ENCODE measurements at regions not wholly inside any gene's neighbourhood (a gene's known extent, or its start where the extent isn't known, plus 50 kb on each side); places are given as distances from the start of the nearest gene placed in this dataset.

DNA sequence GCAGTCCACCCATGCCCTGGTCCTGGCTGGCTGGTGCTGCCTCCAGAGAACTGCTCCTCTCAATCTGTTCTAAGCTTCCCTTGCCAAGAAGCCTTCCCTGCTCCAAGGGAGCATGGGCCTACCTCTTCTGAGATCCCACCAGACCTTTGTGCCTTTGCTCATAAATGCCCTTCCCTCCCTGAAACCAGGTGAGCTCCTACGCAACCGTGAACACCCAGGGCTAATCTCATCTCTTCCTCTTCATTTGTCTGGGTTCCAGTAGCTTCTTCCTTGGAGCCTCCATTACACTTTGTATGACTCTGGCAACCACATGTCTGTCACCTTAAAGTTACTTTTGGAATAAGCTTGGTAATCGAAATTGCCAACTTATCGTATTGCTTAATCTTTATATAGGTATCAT lies 270.6 kb downstream of the PBX3 start:
- POLR2A ChIA-PET: no interaction called here
- Mint-ChIP-seq H3K27me3 (peaks cover 1% of the 10 kb centered on the region), H3K4me3 (no peak overlapping the region), H3K36me3 (no peaks in the 10 kb centered on the region), H3K9me3 (no peaks in the 10 kb centered on the region), H3K4me1 (no peaks in the 10 kb centered on the region), H3K27ac (no peak overlapping the region)
- ATAC-seq (ENCODE audit: low read depth) (no peak), DNase-seq (no peak)

GRCh38 chr9:126020836-126021235 lies 273.7 kb downstream of the PBX3 start:
- DNase-seq: no peak
- H3K4me3 Mint-ChIP-seq: no peak overlapping the region
- H3K27me3 Mint-ChIP-seq: peaks cover 1% of the 10 kb centered on the region
- H3K9me3 Mint-ChIP-seq: no peaks in the 10 kb centered on the region
- H3K36me3 Mint-ChIP-seq: no peaks in the 10 kb centered on the region
- H3K27ac Mint-ChIP-seq: no peak overlapping the region
- no peak for ATAC-seq (ENCODE audit: low read depth)
- POLR2A ChIA-PET: no interaction called here
- H3K4me1 Mint-ChIP-seq: no peaks in the 10 kb centered on the region

GRCh38 chr9:126023962-126024361 lies 276.8 kb downstream of the PBX3 start:
- H3K4me1 Mint-ChIP-seq: no peaks in the 10 kb centered on the region
- H3K27me3 Mint-ChIP-seq: peaks cover 4% of the 10 kb centered on the region
- H3K27ac Mint-ChIP-seq: no peak overlapping the region
- no peak for ATAC-seq (ENCODE audit: low read depth)
- no peaks in the 10 kb centered on the region for H3K9me3 Mint-ChIP-seq
- H3K4me3 Mint-ChIP-seq: no peak overlapping the region
- POLR2A ChIA-PET: no interaction called here
- no peaks in the 10 kb centered on the region for H3K36me3 Mint-ChIP-seq
- no peak for DNase-seq

DNA sequence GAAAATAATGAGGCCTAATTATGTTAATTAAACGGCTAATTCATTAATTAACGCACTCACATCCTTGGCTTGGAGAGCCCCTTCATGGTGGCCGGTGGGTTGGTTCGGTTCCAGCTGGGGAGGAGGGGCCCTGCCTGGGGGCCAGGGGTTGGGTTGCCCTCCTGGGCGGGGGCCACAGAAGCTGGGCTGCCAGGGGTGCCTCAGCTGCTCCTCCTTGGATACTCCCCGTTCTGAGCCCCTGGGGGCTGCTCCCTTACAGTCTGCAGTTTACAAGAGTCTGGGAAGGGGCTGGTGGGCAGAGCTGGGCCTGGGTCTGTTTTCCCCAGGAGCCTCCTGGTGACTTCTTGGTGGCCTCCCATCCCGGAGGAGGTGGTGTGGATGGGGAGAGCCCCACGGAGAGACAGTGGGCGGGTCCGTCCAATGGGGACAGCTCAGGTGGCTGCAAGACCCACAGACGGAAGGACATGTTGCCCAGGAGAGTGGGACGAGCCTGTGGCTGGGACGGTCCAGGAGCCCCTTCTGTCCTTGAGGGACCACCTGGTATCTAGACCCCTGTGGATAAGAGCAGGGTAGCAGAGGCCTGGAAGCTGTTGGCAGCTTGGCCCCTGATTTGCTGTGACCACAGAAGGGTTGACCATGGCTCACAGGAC lies 277.5 kb downstream of the PBX3 start:
- Mint-ChIP-seq H3K36me3 (no peaks in the 10 kb centered on the region), H3K9me3 (no peaks in the 10 kb centered on the region), H3K27ac (no peak overlapping the region)

GRCh38 chr9:126025991-126026390 lies 278.8 kb downstream of the PBX3 start:
- POLR2A ChIA-PET: no interaction called here
- Mint-ChIP-seq H3K4me3 (no peak overlapping the region), H3K27me3 (peaks cover 2% of the 10 kb centered on the region), H3K9me3 (no peaks in the 10 kb centered on the region), H3K4me1 (no peaks in the 10 kb centered on the region), H3K36me3 (no peaks in the 10 kb centered on the region), H3K27ac (no peak overlapping the region)
- ATAC-seq (ENCODE audit: low read depth): no peak
- DNase-seq: no peak

More for the DNA sequence above, 277.5 kb downstream of the PBX3 start:
- H3K27me3 Mint-ChIP-seq: peaks cover 2% of the 10 kb centered on the region
- no peaks in the 10 kb centered on the region for H3K4me1 Mint-ChIP-seq
- DNase-seq (no peak), ATAC-seq (ENCODE audit: low read depth) (no peak)
- no peak overlapping the region for H3K4me3 Mint-ChIP-seq
- POLR2A ChIA-PET: no interaction called here

- ATAC-seq (ENCODE audit: low read depth) (no peak), DNase-seq (no peak)
- Mint-ChIP-seq H3K27ac (no peak overlapping the region), H3K4me1 (no peaks in the 10 kb centered on the region), H3K9me3 (no peaks in the 10 kb centered on the region), H3K27me3 (peaks cover 2% of the 10 kb centered on the region), H3K36me3 (no peaks in the 10 kb centered on the region), H3K4me3 (no peak overlapping the region)
- POLR2A ChIA-PET: no interaction called here
These were observed 280.4 kb downstream of the PBX3 start for GRCh38 chr9:126027566-126027965.

DNA sequence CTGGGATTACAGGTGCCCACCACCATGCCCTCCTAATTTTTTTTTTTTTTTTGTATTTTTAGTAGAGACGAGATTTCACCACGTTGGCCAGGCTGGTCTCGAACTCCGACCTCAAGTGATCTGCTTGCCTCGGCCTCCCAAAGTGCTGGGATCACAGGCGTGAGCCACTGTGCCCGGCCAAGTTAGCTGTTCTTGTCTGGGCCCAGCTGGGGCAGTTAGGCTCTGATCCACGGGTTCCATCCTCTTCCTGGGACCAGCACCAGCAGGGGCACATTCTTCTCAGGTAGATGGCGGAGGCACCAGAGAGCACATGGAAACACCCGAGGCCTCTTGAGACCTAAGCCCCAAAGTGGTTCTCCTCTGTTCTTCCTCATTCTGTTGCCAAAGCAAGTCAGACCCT lies 281.6 kb downstream of the PBX3 start:
- ATAC-seq (ENCODE audit: low read depth): no peak

GRCh38 chr9:126030716-126031115 lies 283.5 kb downstream of the PBX3 start:
- ATAC-seq (ENCODE audit: low read depth) (no peak), DNase-seq (no peak)
- no peaks in the 10 kb centered on the region for H3K4me1 Mint-ChIP-seq
- H3K27ac Mint-ChIP-seq: no peak overlapping the region
- no peaks in the 10 kb centered on the region for H3K9me3 Mint-ChIP-seq
- POLR2A ChIA-PET: no interaction called here
- H3K27me3 Mint-ChIP-seq: peaks cover 2% of the 10 kb centered on the region
- H3K36me3 Mint-ChIP-seq: no peaks in the 10 kb centered on the region
- H3K4me3 Mint-ChIP-seq: no peak overlapping the region

More for the DNA sequence above, 281.6 kb downstream of the PBX3 start:
- no peak overlapping the region for H3K27ac Mint-ChIP-seq
- no peaks in the 10 kb centered on the region for H3K9me3 Mint-ChIP-seq
- no peak overlapping the region for H3K4me3 Mint-ChIP-seq
- no peak for DNase-seq
- peaks cover 2% of the 10 kb centered on the region for H3K27me3 Mint-ChIP-seq
- POLR2A ChIA-PET: no interaction called here
- no peaks in the 10 kb centered on the region for H3K4me1 Mint-ChIP-seq
- H3K36me3 Mint-ChIP-seq: no peaks in the 10 kb centered on the region

- ATAC-seq (ENCODE audit: low read depth) (no peak), DNase-seq (no peak)
- Mint-ChIP-seq H3K36me3 (no peaks in the 10 kb centered on the region), H3K4me1 (no peaks in the 10 kb centered on the region), H3K27me3 (peaks cover 5% of the 10 kb centered on the region), H3K4me3 (no peak overlapping the region), H3K27ac (no peak overlapping the region), H3K9me3 (no peaks in the 10 kb centered on the region)
- POLR2A ChIA-PET: no interaction called here
These were observed 283.9 kb downstream of the PBX3 start for GRCh38 chr9:126031116-126031515.

GRCh38 chr9:126032135-126032534 lies 285.0 kb downstream of the PBX3 start:
- no peak overlapping the region for H3K27ac Mint-ChIP-seq
- no peaks in the 10 kb centered on the region for H3K4me1 Mint-ChIP-seq
- no peaks in the 10 kb centered on the region for H3K36me3 Mint-ChIP-seq
- DNase-seq (no peak), ATAC-seq (ENCODE audit: low read depth) (no peak)
- no peaks in the 10 kb centered on the region for H3K9me3 Mint-ChIP-seq
- POLR2A ChIA-PET: no interaction called here
- H3K4me3 Mint-ChIP-seq: no peak overlapping the region
- peaks cover 11% of the 10 kb centered on the region for H3K27me3 Mint-ChIP-seq

- H3K4me1 Mint-ChIP-seq: no peaks in the 10 kb centered on the region
- no peak overlapping the region for H3K4me3 Mint-ChIP-seq
- H3K27ac Mint-ChIP-seq: no peak overlapping the region
- H3K36me3 Mint-ChIP-seq: no peaks in the 10 kb centered on the region
- no peaks in the 10 kb centered on the region for H3K9me3 Mint-ChIP-seq
- ATAC-seq (ENCODE audit: low read depth) (no peak), DNase-seq (no peak)
- H3K27me3 Mint-ChIP-seq: peaks cover 11% of the 10 kb centered on the region
- POLR2A ChIA-PET: no interaction called here
These were observed 286.1 kb downstream of the PBX3 start for GRCh38 chr9:126033318-126033717.

- Mint-ChIP-seq H3K36me3 (no peaks in the 10 kb centered on the region), H3K27ac (no peak overlapping the region), H3K27me3 (peaks cover 11% of the 10 kb centered on the region), H3K9me3 (no peaks in the 10 kb centered on the region), H3K4me1 (no peaks in the 10 kb centered on the region), H3K4me3 (no peak overlapping the region)
- DNase-seq (no peak), ATAC-seq (ENCODE audit: low read depth) (no peak)
- POLR2A ChIA-PET: no interaction called here
These were observed 286.8 kb downstream of the PBX3 start for GRCh38 chr9:126033956-126034355.

GRCh38 chr9:126036881-126037291 lies 289.7 kb downstream of the PBX3 start:
- DNase-seq (no peak), ATAC-seq (ENCODE audit: low read depth) (no peak)
- Mint-ChIP-seq H3K27ac (no peak overlapping the region), H3K9me3 (no peaks in the 10 kb centered on the region), H3K27me3 (peaks cover 17% of the 10 kb centered on the region), H3K4me3 (no peak overlapping the region), H3K36me3 (no peaks in the 10 kb centered on the region), H3K4me1 (no peaks in the 10 kb centered on the region)
- POLR2A ChIA-PET: no interaction called here

GRCh38 chr9:126038790-126039189 lies 287.8 kb upstream of the MVB12B start:
- no peak for DNase-seq
- ATAC-seq (ENCODE audit: low read depth): no peak
- no peaks in the 10 kb centered on the region for H3K36me3 Mint-ChIP-seq
- H3K4me3 Mint-ChIP-seq: no peak overlapping the region
- no peak overlapping the region for H3K27ac Mint-ChIP-seq
- H3K9me3 Mint-ChIP-seq: peaks cover 4% of the 10 kb centered on the region
- H3K27me3 Mint-ChIP-seq: peaks cover 30% of the 10 kb centered on the region
- POLR2A ChIA-PET: no interaction called here
- no peaks in the 10 kb centered on the region for H3K4me1 Mint-ChIP-seq

GRCh38 chr9:126043681-126044080 lies 282.9 kb upstream of the MVB12B start:
- DNase-seq (no peak), ATAC-seq (ENCODE audit: low read depth) (no peak)
- Mint-ChIP-seq H3K36me3 (no peaks in the 10 kb centered on the region), H3K4me3 (no peak overlapping the region), H3K27me3 (peaks cover 26% of the 10 kb centered on the region), H3K4me1 (no peaks in the 10 kb centered on the region), H3K9me3 (peaks cover 13% of the 10 kb centered on the region), H3K27ac (no peak overlapping the region)
- POLR2A ChIA-PET: no interaction called here

Data from activated naive CD8-positive, alpha-beta T cell treated with anti-CD3 and anti-CD28 coated beads, Interleukin-2, amount 10 ng/mL, durations not matched to agents 7 days and 5 days (primary cell).